Endothelial cell of hepatic sinusoid (primary cell): ENCODE measurements at regions not wholly inside any gene's neighbourhood (a gene's known extent, or its start where the extent isn't known, plus 50 kb on each side); places are given as distances from the start of the nearest gene placed in this dataset.
"Not testable (repeated sequence)": the region's sequence is repeated elsewhere in the genome, so short reads cannot be mapped to it uniquely, and the experiment has no call there.

Experiments used
- in situ Hi-C: cut with HindIII; loops from 2 replicates; pipeline ENCODE4 v1.10.0; 2017; ENCODE audit warnings: low sequenced_read_pairs

GRCh38 chr13:31514932-31515331 is 224.4 kb upstream of the RXFP2 start:
- in situ Hi-C loops = no loop called here

DNA sequence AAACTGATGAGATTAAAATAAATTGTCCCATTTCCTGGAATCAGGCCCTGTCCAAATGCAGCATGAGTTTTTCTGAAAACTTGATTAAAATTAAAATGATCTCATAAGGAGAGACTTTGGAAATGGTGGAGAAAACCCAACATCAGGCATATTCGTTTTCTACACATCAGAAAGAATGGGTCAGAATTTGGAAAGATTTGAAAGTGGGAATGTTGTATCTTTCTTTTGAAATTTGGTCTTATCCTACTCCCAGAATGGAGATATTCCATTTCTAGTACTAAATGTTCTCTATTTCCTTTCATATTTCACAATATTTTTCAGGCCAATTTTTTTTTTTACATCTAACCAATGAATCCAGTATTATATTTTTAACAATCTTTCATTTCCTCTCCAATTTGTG is 223.9 kb upstream of the RXFP2 start:
- in situ Hi-C loops = no loop called here

DNA sequence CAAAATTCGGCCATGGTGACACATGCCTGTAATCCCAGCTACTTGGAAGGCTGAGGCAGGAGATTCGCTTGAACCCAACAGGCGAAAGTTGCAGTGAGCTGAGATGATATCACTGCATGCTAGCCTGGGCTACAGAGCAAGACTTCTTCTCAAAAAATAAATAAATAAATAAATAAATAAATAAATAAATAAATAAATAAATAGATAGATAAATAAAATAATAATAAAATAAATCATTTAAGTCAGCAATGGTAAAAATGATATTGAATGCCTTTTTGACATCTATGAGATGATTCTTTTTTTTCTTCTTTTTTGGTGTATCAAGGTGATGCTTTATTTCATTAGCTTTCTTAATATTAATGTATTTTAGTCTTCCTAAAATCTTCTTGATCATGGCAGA is 221.7 kb upstream of the RXFP2 start:
- in situ Hi-C loops = no loop called here

GRCh38 chr13:31518645-31519044 is 220.7 kb upstream of the RXFP2 start:
- in situ Hi-C loops = no loop called here

DNA sequence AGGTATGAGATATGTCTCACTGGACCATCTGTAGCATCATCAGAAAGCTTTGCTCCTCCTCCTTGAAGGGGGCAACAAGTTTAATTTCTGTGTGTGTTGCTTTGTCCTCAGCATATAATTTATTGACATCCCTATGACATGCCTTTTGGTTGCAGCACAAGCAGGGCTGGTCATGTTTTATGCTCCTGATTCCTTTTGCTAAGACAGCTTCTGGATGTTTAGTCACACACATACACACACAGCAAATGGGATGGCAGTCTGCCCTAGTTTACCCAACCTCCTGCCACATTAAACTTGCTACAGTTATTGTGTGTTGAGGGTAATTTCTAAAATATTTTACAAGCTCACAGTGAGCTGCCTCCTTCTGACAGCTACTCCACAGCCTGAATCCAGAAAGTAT is 217.9 kb upstream of the RXFP2 start:
- in situ Hi-C loops = no loop called here

- in situ Hi-C loops = no loop called here
Observed at GRCh38 chr13:31522396-31522795, 216.9 kb upstream of the RXFP2 start.

DNA sequence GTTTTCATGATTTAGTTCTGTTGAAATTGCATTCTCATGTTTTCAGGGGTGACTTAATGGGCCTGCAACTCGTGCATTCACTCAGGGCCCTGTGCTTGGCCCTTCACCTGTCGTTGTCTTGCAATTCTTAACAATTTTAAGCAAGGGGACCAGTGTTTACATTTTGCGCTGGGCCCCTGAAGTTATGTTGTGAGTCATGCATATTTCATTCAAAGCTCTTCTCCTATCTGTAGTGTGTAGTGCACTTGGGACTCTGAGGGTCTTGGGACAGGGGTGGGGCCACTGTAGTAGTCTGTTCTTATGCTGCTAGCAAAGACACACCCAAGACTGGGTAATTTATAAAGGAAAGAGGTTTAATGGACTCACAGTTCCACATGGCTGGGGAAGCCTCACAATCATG is 211.2 kb upstream of the RXFP2 start:
- in situ Hi-C loops = no loop called here

DNA sequence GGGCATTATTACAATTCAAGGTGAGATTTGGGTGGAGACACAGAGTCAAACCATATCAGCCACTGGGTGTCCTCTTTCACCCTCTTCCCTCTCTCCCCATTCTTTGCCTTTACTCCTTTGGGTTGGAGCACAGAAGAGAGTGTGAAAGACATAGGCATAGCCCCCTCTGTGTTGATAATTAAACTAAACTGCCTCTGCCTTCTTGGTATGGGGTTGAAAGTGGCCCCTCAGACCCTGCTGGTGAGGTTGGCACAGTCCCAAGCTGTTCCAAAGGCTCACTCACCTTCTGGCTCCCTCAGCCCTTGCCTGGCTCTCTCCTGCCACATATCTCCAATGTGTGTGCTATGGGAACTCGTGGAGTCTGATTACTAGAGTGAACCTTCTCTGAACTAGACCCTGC is 210.6 kb upstream of the RXFP2 start:
- in situ Hi-C loops = no loop called here

DNA sequence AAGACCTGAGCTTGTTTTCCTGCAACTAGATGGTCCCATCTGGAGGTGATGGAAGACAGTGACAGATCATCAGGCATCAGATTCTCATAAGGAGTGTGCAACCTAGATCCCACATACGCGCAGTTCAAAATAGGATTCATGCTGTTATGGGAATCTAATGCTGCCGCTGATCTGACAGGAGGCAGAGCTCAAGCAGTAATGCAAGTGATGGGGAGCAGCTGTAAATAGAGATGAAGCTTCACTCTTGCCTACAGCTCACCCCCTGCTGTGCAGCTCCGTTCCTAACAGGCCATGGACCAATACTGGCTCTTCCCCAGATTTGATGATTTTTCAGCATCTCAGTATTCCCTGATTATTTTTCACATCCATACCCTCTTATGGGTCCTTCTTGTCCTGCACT is 208.4 kb upstream of the RXFP2 start:
- in situ Hi-C loops = loop anchor here (5.0 kb wide), 1 partner anchor 186 kb away; no protein-coding TSS in a partner anchor

GRCh38 chr13:31537052-31537451 is 202.3 kb upstream of the RXFP2 start:
- in situ Hi-C loops = no loop called here

- in situ Hi-C loops = no loop called here
Observed at GRCh38 chr13:31538067-31539042, 201.0 kb upstream of the RXFP2 start.

GRCh38 chr13:31540281-31540680 is 199.0 kb upstream of the RXFP2 start:
- in situ Hi-C loops = no loop called here

DNA sequence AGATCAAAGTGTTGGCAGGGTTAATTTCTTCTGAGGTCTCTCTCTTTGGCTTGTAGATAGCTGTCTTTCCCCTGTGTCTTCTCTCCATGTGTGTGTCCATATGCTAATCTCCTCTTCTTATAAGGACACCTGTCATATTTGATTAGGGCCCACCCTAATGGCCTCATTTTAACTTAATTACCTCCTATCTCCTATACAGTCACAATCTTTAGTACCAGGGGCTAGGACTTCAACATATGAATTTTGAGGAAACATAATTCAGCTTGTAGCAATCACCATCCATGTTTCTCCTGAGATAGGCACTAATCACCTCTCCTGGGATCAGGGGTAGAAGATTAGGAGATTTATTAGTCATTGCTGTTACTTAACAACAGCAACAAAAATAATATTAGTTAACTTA is 196.1 kb upstream of the RXFP2 start:
- in situ Hi-C loops = no loop called here

DNA sequence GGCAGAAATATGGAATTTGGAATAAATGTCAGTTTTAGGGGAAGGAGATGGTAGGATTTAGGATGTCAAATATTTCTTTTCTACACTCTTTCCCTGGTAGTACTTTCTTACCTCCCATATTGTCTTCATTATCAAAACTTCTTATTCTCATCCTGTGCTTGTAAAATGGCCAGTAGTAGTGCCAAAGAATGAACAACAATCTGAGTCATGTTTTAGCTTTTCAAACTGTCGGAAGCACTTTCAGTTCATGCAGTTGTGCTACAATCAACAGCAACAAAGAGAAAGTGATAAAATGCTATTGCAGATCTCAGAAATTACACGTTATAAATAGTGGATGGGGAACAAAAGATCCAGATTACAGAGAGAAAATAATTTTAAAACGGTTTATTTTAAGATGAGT is 193.7 kb upstream of the RXFP2 start:
- in situ Hi-C loops = no loop called here

DNA sequence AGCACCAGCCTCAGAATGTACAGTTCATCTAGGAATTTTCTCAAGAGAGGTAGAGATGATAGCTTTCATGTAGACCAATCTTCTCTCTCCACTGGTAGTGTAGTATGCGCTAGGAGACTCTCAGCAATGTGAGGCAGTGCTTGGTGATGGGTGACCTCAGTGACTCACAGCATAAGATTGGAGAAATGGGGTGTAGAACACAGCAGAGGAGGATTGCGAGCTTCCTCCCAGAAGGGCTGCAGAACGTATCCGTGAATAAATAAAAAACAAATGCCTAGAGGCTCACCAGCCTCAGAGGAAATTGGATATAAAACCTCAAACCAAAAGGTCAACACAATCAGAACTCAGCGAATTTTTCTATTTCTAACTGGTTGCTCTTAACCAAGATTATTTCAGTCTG is 182.9 kb upstream of the RXFP2 start:
- in situ Hi-C loops = no loop called here

GRCh38 chr13:31584221-31584620 is 155.1 kb upstream of the RXFP2 start:
- in situ Hi-C loops = not testable (repeated sequence)

GRCh38 chr13:31587698-31588266 is 151.5 kb upstream of the RXFP2 start:
- in situ Hi-C loops = no loop called here

- in situ Hi-C loops = no loop called here
Observed at GRCh38 chr13:31588316-31588715, 151.0 kb upstream of the RXFP2 start.

DNA sequence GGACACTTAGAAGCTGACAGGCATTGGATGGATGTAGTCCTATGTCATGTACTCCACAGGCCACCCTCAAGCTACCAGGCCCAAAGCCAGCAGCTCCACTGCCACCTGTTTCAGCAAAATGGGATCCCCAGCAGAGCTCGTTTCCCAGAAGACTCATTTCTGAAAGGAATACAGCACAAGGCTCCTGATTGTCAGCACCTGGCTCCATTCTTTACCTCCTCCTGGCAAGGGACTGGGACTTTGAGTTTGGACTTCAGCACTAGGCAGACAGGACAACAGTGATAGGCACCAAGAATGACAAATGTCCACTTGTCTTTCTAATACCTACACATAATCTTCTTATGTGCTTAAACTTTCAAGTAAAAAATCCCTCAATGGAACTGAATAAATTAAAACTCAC is 150.4 kb upstream of the RXFP2 start:
- in situ Hi-C loops = no loop called here

DNA sequence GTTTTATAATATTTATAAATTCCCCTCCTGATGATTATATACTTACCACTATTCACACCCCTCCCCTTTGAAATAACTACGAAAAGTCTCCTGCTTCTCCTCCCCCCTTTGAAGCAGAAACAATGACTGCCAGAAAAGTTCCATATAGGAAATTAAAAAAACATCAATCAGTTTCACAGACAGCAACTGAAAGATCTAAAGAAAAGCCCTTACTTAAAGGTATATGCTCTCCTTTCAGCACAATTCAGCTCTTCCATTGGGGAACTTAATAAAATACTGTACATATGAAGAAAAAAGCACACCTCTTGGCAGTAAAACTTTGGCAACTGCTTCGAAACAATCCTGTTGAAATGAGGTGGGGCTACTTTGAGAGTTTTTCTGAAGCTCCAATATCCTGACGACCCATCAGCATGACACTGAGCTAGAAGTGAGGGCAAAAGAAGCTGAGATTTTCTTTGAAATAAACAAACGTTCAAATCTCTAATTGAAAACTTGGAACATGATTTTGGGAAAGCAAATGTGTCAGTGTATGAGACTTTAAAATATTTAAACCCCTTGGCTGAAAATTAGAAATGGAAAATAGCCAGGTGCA is 147.6 kb upstream of the RXFP2 start:
- in situ Hi-C loops = no loop called here

GRCh38 chr13:31594056-31594455 is 145.3 kb upstream of the RXFP2 start:
- in situ Hi-C loops = no loop called here

- in situ Hi-C loops = no loop called here
Observed at GRCh38 chr13:31595563-31595962, 143.8 kb upstream of the RXFP2 start.
